ENCODE measurements at regions not wholly inside any gene's neighbourhood (a gene's known extent, or its start where the extent isn't known, plus 50 kb on each side); places are given as distances from the start of the nearest gene placed in this dataset.

DNA sequence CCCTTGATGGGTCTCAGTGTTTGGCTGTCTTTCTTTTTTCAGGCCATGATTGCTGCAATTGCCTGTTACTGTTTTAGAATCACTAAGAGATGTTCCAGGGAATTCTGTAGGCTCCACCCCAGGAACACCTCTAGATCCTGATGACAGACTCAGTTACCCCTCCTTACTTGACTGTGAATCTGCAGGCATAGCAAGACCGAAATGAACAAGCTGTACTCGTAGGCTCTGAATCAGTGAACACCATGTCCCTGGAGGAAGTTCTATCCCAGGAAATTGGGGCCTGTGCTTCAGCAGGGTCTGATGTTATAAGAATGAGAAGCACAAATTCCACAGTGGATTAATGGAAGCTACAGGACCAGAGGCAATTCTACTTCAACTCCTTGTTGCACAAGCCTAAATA, 148.6 kb downstream of the COPS8 start:
- TF ChIP-seq, protein P1, sequence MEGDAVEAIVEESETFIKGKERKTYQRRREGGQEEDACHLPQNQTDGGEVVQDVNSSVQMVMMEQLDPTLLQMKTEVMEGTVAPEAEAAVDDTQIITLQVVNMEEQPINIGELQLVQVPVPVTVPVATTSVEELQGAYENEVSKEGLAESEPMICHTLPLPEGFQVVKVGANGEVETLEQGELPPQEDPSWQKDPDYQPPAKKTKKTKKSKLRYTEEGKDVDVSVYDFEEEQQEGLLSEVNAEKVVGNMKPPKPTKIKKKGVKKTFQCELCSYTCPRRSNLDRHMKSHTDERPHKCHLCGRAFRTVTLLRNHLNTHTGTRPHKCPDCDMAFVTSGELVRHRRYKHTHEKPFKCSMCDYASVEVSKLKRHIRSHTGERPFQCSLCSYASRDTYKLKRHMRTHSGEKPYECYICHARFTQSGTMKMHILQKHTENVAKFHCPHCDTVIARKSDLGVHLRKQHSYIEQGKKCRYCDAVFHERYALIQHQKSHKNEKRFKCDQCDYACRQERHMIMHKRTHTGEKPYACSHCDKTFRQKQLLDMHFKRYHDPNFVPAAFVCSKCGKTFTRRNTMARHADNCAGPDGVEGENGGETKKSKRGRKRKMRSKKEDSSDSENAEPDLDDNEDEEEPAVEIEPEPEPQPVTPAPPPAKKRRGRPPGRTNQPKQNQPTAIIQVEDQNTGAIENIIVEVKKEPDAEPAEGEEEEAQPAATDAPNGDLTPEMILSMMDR (IDR thresholded peaks at IDR 0.05), result no peak
- TF ChIP-seq FOXS1 (CRISPR knock-in tag; IDR thresholded peaks at IDR 0.05) (no peak), SMC3 (IDR thresholded peaks at IDR 0.05) (no peak), POLR2A (IDR thresholded peaks at IDR 0.05; ENCODE audit: low read length) (no peak), HDAC2 (IDR thresholded peaks at IDR 0.05) (no peak), RNF2 (IDR thresholded peaks at IDR 0.05; ENCODE audit: borderline replicate concordance, low read depth) (no peak)
- TF ChIP-seq, protein P2, sequence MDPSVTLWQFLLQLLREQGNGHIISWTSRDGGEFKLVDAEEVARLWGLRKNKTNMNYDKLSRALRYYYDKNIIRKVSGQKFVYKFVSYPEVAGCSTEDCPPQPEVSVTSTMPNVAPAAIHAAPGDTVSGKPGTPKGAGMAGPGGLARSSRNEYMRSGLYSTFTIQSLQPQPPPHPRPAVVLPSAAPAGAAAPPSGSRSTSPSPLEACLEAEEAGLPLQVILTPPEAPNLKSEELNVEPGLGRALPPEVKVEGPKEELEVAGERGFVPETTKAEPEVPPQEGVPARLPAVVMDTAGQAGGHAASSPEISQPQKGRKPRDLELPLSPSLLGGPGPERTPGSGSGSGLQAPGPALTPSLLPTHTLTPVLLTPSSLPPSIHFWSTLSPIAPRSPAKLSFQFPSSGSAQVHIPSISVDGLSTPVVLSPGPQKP (IDR thresholded peaks at IDR 0.05; ENCODE audit: low read depth, low read length), result no peak
- TF ChIP-seq, protein P3, sequence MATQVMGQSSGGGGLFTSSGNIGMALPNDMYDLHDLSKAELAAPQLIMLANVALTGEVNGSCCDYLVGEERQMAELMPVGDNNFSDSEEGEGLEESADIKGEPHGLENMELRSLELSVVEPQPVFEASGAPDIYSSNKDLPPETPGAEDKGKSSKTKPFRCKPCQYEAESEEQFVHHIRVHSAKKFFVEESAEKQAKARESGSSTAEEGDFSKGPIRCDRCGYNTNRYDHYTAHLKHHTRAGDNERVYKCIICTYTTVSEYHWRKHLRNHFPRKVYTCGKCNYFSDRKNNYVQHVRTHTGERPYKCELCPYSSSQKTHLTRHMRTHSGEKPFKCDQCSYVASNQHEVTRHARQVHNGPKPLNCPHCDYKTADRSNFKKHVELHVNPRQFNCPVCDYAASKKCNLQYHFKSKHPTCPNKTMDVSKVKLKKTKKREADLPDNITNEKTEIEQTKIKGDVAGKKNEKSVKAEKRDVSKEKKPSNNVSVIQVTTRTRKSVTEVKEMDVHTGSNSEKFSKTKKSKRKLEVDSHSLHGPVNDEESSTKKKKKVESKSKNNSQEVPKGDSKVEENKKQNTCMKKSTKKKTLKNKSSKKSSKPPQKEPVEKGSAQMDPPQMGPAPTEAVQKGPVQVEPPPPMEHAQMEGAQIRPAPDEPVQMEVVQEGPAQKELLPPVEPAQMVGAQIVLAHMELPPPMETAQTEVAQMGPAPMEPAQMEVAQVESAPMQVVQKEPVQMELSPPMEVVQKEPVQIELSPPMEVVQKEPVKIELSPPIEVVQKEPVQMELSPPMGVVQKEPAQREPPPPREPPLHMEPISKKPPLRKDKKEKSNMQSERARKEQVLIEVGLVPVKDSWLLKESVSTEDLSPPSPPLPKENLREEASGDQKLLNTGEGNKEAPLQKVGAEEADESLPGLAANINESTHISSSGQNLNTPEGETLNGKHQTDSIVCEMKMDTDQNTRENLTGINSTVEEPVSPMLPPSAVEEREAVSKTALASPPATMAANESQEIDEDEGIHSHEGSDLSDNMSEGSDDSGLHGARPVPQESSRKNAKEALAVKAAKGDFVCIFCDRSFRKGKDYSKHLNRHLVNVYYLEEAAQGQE (IDR thresholded peaks at IDR 0.05), result no peak
- TF ChIP-seq, protein P4, sequence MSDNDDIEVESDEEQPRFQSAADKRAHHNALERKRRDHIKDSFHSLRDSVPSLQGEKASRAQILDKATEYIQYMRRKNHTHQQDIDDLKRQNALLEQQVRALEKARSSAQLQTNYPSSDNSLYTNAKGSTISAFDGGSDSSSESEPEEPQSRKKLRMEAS (IDR thresholded peaks at IDR 0.05), result no peak
- TF ChIP-seq, protein P5, sequence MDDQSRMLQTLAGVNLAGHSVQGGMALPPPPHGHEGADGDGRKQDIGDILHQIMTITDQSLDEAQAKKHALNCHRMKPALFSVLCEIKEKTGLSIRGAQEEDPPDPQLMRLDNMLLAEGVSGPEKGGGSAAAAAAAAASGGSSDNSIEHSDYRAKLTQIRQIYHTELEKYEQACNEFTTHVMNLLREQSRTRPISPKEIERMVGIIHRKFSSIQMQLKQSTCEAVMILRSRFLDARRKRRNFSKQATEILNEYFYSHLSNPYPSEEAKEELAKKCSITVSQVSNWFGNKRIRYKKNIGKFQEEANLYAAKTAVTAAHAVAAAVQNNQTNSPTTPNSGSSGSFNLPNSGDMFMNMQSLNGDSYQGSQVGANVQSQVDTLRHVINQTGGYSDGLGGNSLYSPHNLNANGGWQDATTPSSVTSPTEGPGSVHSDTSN (IDR thresholded peaks at IDR 0.05), result no peak

Measured in A549 (cell line).